ENCODE measurements at regions not wholly inside any gene's neighbourhood (a gene's known extent, or its start where the extent isn't known, plus 50 kb on each side); places are given as distances from the start of the nearest gene placed in this dataset.
"Not testable (repeated sequence)": the region's sequence is repeated elsewhere in the genome, so short reads cannot be mapped to it uniquely, and the experiment has no call there.

- ATAC-seq: no peak
- no TSS peak for BruUV-seq (replicated peaks)
- Histone ChIP-seq H3K9me2 (replicated peaks; ENCODE audit: low read length) (no peaks in the 10 kb centered on the region), H3K4me2 (ENCODE audit: low read length) (no peak overlapping the region), H3K9me3 (ENCODE audit: low read length) (no peaks in the 10 kb centered on the region), H3K27me3 (ENCODE audit: low read length) (no peaks in the 10 kb centered on the region), H3K79me2 (ENCODE audit: low read length) (no peaks in the 10 kb centered on the region), H3F3A (ENCODE audit: low read length, unreplicated experiment) (no peaks in the 10 kb centered on the region), H4K20me1 (ENCODE audit: low read length) (no peaks in the 10 kb centered on the region), H3K4me3 (ENCODE audit: low read length) (no peak overlapping the region), H3K9ac (ENCODE audit: low read length) (no peak overlapping the region), H3K36me3 (ENCODE audit: low read depth, low read length) (no peaks in the 10 kb centered on the region), H3K27ac (ENCODE audit: low read length) (no peak overlapping the region), H3K4me1 (ENCODE audit: insufficient read depth, low read length) (no peaks in the 10 kb centered on the region), H2AFZ (ENCODE audit: low read length) (no peak overlapping the region)
- no peak for DNase-seq
- ChIA-PET CTCF (no interaction called here), POLR2A (ENCODE audit: unreplicated experiment) (no interaction called here)
- intact Hi-C loops (cut with micrococcal nuclease): no loop called here
- TF ChIP-seq EZH2phosphoT487 (IDR thresholded peaks at IDR 0.05; ENCODE audit: borderline replicate concordance, low read length) (no peak), CTCF (conservative IDR thresholded peaks at IDR 0.05; ENCODE audit: low read depth, low read length) (no peak), EZH2 (IDR thresholded peaks at IDR 0.05; ENCODE audit: low read length, unreplicated experiment) (no peak)
These were observed 478.5 kb upstream of the DDX18 start for GRCh38 chr2:117335967-117336366.

GRCh38 chr2:117336496-117336895, 478.0 kb upstream of the DDX18 start:
- no peak for TF ChIP-seq CTCF (conservative IDR thresholded peaks at IDR 0.05; ENCODE audit: low read depth, low read length)
- no peak for TF ChIP-seq EZH2phosphoT487 (IDR thresholded peaks at IDR 0.05; ENCODE audit: borderline replicate concordance, low read length)
- TF ChIP-seq EZH2 (IDR thresholded peaks at IDR 0.05; ENCODE audit: low read length, unreplicated experiment): no peak
- Histone ChIP-seq H3K27me3 (ENCODE audit: low read length) (no peaks in the 10 kb centered on the region), H3K4me3 (ENCODE audit: low read length) (no peak overlapping the region), H3F3A (ENCODE audit: low read length, unreplicated experiment) (no peaks in the 10 kb centered on the region), H3K79me2 (ENCODE audit: low read length) (no peaks in the 10 kb centered on the region), H3K4me1 (ENCODE audit: insufficient read depth, low read length) (no peaks in the 10 kb centered on the region), H2AFZ (ENCODE audit: low read length) (no peak overlapping the region), H4K20me1 (ENCODE audit: low read length) (no peaks in the 10 kb centered on the region), H3K9me3 (ENCODE audit: low read length) (no peaks in the 10 kb centered on the region), H3K9me2 (replicated peaks; ENCODE audit: low read length) (no peaks in the 10 kb centered on the region), H3K27ac (ENCODE audit: low read length) (no peak overlapping the region), H3K36me3 (ENCODE audit: low read depth, low read length) (no peaks in the 10 kb centered on the region), H3K9ac (ENCODE audit: low read length) (no peak overlapping the region), H3K4me2 (ENCODE audit: low read length) (no peak overlapping the region)
- POLR2A ChIA-PET (ENCODE audit: unreplicated experiment): no interaction called here
- CTCF ChIA-PET: no interaction called here
- intact Hi-C loops (cut with micrococcal nuclease): no loop called here
- no peak for ATAC-seq
- no TSS peak for BruUV-seq (replicated peaks)
- no peak for DNase-seq

- H2AFZ ChIP-seq (ENCODE audit: low read length); H3K27ac ChIP-seq (ENCODE audit: low read length); BruUV-seq (replicated peaks); H4K20me1 ChIP-seq (ENCODE audit: low read length); H3K9ac ChIP-seq (ENCODE audit: low read length); H3K27me3 ChIP-seq (ENCODE audit: low read length); POLR2A ChIA-PET (ENCODE audit: unreplicated experiment); H3K9me2 ChIP-seq (replicated peaks; ENCODE audit: low read length); H3K36me3 ChIP-seq (ENCODE audit: low read depth, low read length); DNase-seq; CTCF ChIA-PET; H3K4me2 ChIP-seq (ENCODE audit: low read length); H3K9me3 ChIP-seq (ENCODE audit: low read length); H3F3A ChIP-seq (ENCODE audit: low read length, unreplicated experiment); H3K4me3 ChIP-seq (ENCODE audit: low read length); H3K4me1 ChIP-seq (ENCODE audit: insufficient read depth, low read length); intact Hi-C loops (cut with micrococcal nuclease); ATAC-seq; H3K79me2 ChIP-seq (ENCODE audit: low read length): not testable (repeated sequence)
These were observed 476.5 kb upstream of the DDX18 start for GRCh38 chr2:117337981-117338380.

Measured in PC-3 (cell line).